ENCODE measurements at regions not wholly inside any gene's neighbourhood (a gene's known extent, or its start where the extent isn't known, plus 50 kb on each side); places are given as distances from the start of the nearest gene placed in this dataset.

GRCh38 chr1:234772345-234773147 lies 162.6 kb upstream of the IRF2BP2 start:
- Histone ChIP-seq H3T11ph (ENCODE audit: low read length) (no peak overlapping the region), H3K56ac (ENCODE audit: insufficient read length, low read depth, low read length) (no peak overlapping the region), H3K9ac (ENCODE audit: extremely low read depth, insufficient read length, low read length) (no peak overlapping the region), H3K79me2 (ENCODE audit: insufficient read depth, low read length) (no peaks in the 10 kb centered on the region), H3K23me2 (ENCODE audit: insufficient read length, low read depth, low read length, poor library complexity, severe bottlenecking) (no peaks in the 10 kb centered on the region), H2BK5ac (ENCODE audit: insufficient read length, low read length) (no peak overlapping the region), H4K5ac (ENCODE audit: insufficient read length, low read depth, low read length) (no peak overlapping the region), H3K18ac (ENCODE audit: insufficient read length, low read depth, low read length) (peak overlapping the region; percentile 24), H3K27ac (ENCODE audit: insufficient read length, low read depth, low read length) (no peak overlapping the region), H4K20me1 (ENCODE audit: control insufficient read depth, insufficient read depth, insufficient read length) (no peaks in the 10 kb centered on the region), H2BK20ac (ENCODE audit: low read depth, low read length, poor library complexity, severe bottlenecking) (no peak overlapping the region), H4K91ac (ENCODE audit: insufficient read length, low read depth, low read length) (no peak overlapping the region), H2AK5ac (ENCODE audit: insufficient read length, low read length) (no peak overlapping the region), H3K79me1 (ENCODE audit: insufficient read depth, low read depth, low read length, poor library complexity, severe bottlenecking) (no peaks in the 10 kb centered on the region), H3K4me2 (ENCODE audit: insufficient read depth, insufficient read length, low read length) (no peak overlapping the region), H3K9me3 (ENCODE audit: control insufficient read depth, low read depth, low read length) (no peaks in the 10 kb centered on the region), H3K23ac (ENCODE audit: insufficient read length, low read depth, low read length) (no peak overlapping the region), H4K8ac (replicated peaks; ENCODE audit: insufficient read length, low read depth, low read length) (no peak overlapping the region), H2BK15ac (ENCODE audit: low read depth, low read length) (no peak overlapping the region), H2AFZ (ENCODE audit: low read length) (no peak overlapping the region), H2BK120ac (ENCODE audit: low read depth, low read length, poor library complexity, severe bottlenecking) (no peak overlapping the region), H3K27me3 (ENCODE audit: insufficient read depth, low read length) (no peaks in the 10 kb centered on the region), H3K4me1 (ENCODE audit: insufficient read depth, low read length) (peaks cover 3% of the 10 kb centered on the region), H2BK12ac (ENCODE audit: insufficient read length, low read depth, low read length) (no peak overlapping the region), H3K14ac (ENCODE audit: insufficient read depth, low read length) (no peak overlapping the region), H3K4ac (ENCODE audit: low read depth, low read length) (no peak overlapping the region)
- no peak overlapping the region for H3K4me3 Mint-ChIP-seq
- H3K27ac Mint-ChIP-seq = peak overlapping the region in 1 of 3 experiments; percentile 27; a peak in 2 of 7 replicates
- no CpG with 5 or more reads among the region's 22 CpGs for WGBS (ENCODE audit: extremely low coverage, insufficient read length, low lambda C conversion rate)
- peaks cover 21 to 29% of the 10 kb centered on the region in 2 experiments for H3K4me1 Mint-ChIP-seq
- peaks cover 13% of the 10 kb centered on the region for H3K27me3 Mint-ChIP-seq (ENCODE audit: low read depth)
- H3K36me3 Mint-ChIP-seq (ENCODE audit: insufficient read depth in 1 of 3, low read depth in 3 of 3) = no peaks in the 10 kb centered on the region; a peak in 1 of 7 replicates
- TF ChIP-seq CTCF (conservative IDR thresholded peaks at IDR 0.05) = no peak
- peaks cover 3 to 4% of the 10 kb centered on the region in 2 experiments; a peak in 2 of 5 replicates for H3K9me3 Mint-ChIP-seq
- peak; percentile 69 for DNase-seq

Measured in H9 (cell line).